Transverse colon (tissue), 4 donors: ENCODE measurements at regions not wholly inside any gene's neighbourhood (a gene's known extent, or its start where the extent isn't known, plus 50 kb on each side); places are given as distances from the start of the nearest gene placed in this dataset.

Source experiments
- DNase-seq: peaks from one replicate; pipeline ENCODE4 v3.0.0-alpha.2; 2019
- H3K27ac ChIP-seq, 4 donors: fragments of 200-600 bp; sonication (generic); 2 replicates each; pipeline ENCODE4 v1.5.1; 2016 to 2018; ENCODE audit warnings: inconsistent platforms in 4 of 4
- H3K27me3 ChIP-seq: fragments of 200-600 bp; sonication (generic); 2 replicates; pipeline ENCODE4 v1.5.1; 2017; ENCODE audit warnings: inconsistent platforms
- H3K36me3 ChIP-seq, 4 donors: fragments of 200-600 bp; sonication (generic); 2 replicates each; pipeline ENCODE4 v1.5.1; 2017 to 2019; ENCODE audit warnings: inconsistent platforms in 4 of 4
- H3K4me1 ChIP-seq, 4 donors: fragments of 200-600 bp; sonication (generic); 2 replicates each; pipeline ENCODE4 v1.5.1; 2017 to 2020; ENCODE audit warnings: inconsistent platforms in 4 of 4
- H3K4me3 ChIP-seq, 4 donors: fragments of 200-600 bp; sonication (generic); 1 replicate in 1 of 4; 2 replicates in 3 of 4; pipeline versions ENCODE4 v1.5.1 to v1.6.1; 2017 to 2019; ENCODE audit warnings: inconsistent platforms in 4 of 4
- H3K9me3 ChIP-seq, 2 donors: fragments of 200-600 bp; sonication (generic); 2 replicates each; pipeline ENCODE4 v1.5.1; 2017 to 2019; ENCODE audit warnings: inconsistent platforms in 2 of 2
- EP300 ChIP-seq: sonication (generic); formaldehyde crosslinking; IDR thresholded peaks from one replicate; pipeline ENCODE4 v1.6.1; 2017; ENCODE audit warnings: antibody characterized with exemption, low read depth
- POLR2A ChIP-seq: fragments of 450-650 bp; IDR thresholded peaks from one replicate; pipeline ENCODE4 v1.6.1; 2016; ENCODE audit warnings: antibody characterized with exemption, mild to moderate bottlenecking, moderate library complexity
- POLR2AphosphoS5 ChIP-seq, 3 donors: sonication (generic); formaldehyde crosslinking; IDR thresholded peaks; one replicate each; pipeline ENCODE4 v1.6.1; 2016; ENCODE audit warnings: antibody characterized with exemption in 3 of 3
- WGBS, 2 donors: methylation state at CpG; one replicate each; pipeline ENCODE4 v1.1.5; 2018; ENCODE audit warnings: low coverage in 1 of 2; 5-methylcytosine and 5-hydroxymethylcytosine counted together
- in situ Hi-C, 4 donors: fragments of 200-750 bp; cut with MboI; loops; one replicate each; pipeline versions ENCODE4 v1.15.0 to v1.15.1; 2017; ENCODE audit warnings: low sequenced_read_pairs in 3 of 4, low pct_ligation_motif_present in 1 of 4, low pct_unique_long_range_greater_than_20kb in 1 of 4
- intact Hi-C: fragments of 100-400 bp; cut with DNase I; formaldehyde crosslinking; loops from one replicate; pipeline ENCODE4 v1.15.1; 2023; ENCODE audit warnings: low total_unique reads
- TF ChIP-seq, protein P1 (sequence below), 5 experiments: fragments of 200-600 bp in 3 of 5; fragments of 450-650 bp in 2 of 5; sonication (generic) in 3 of 5; IDR thresholded peaks; 1 replicate in 2 of 5; 2 replicates in 3 of 5; pipeline ENCODE4 v1.5.1; 2016 to 2017; ENCODE audit warnings: antibody characterized with exemption in 5 of 5, inconsistent platforms in 3 of 5, mild to moderate bottlenecking in 2 of 5, moderate library complexity in 1 of 5

DNA sequence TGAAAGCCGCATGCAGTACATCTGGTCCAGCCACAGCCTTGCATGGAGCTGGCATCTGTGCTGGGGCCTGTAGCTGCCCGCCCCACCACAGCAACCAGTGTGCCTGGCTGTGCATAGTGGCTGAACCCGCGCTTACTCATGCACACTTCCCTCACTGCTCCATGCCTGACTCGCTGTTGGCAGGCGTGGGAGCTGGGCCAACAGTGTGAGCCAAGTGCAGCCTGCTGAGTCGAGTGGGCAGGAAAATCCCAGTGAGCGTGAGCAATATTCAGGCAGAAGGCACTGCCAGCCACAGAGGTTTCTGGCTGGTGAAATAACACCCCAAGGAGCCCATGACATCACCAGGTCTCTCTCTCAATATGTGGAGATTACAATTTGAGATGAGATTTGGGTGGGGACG is 1674.1 kb upstream of the TMEFF2 start:
- no peak overlapping the region for H3K4me3 ChIP-seq
- no peaks in the 10 kb centered on the region for H3K9me3 ChIP-seq
- H3K4me1 ChIP-seq = no peaks in the 10 kb centered on the region
- 88 to 100% methylated on average over 1 to 8 of the region's 9 CpGs for WGBS, 2 donors
- DNase-seq = no peak
- H3K36me3 ChIP-seq = no peaks in the 10 kb centered on the region
- no peak overlapping the region for H3K27ac ChIP-seq
- H3K27me3 ChIP-seq = no peaks in the 10 kb centered on the region
- TF ChIP-seq, protein P1, sequence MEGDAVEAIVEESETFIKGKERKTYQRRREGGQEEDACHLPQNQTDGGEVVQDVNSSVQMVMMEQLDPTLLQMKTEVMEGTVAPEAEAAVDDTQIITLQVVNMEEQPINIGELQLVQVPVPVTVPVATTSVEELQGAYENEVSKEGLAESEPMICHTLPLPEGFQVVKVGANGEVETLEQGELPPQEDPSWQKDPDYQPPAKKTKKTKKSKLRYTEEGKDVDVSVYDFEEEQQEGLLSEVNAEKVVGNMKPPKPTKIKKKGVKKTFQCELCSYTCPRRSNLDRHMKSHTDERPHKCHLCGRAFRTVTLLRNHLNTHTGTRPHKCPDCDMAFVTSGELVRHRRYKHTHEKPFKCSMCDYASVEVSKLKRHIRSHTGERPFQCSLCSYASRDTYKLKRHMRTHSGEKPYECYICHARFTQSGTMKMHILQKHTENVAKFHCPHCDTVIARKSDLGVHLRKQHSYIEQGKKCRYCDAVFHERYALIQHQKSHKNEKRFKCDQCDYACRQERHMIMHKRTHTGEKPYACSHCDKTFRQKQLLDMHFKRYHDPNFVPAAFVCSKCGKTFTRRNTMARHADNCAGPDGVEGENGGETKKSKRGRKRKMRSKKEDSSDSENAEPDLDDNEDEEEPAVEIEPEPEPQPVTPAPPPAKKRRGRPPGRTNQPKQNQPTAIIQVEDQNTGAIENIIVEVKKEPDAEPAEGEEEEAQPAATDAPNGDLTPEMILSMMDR (IDR thresholded peaks at IDR 0.05) = no peak
- TF ChIP-seq POLR2AphosphoS5 (IDR thresholded peaks at IDR 0.05) = no peak
- no peak for TF ChIP-seq EP300
- no peak for TF ChIP-seq POLR2A
- intact Hi-C loops (no loop called here), in situ Hi-C loops (no loop called here)

GRCh38 chr2:193868132-193868531 is 1673.4 kb upstream of the TMEFF2 start:
- no peaks in the 10 kb centered on the region for H3K36me3 ChIP-seq
- intact Hi-C loops (no loop called here), in situ Hi-C loops (no loop called here)
- no peaks in the 10 kb centered on the region for H3K4me1 ChIP-seq
- TF ChIP-seq POLR2AphosphoS5 (IDR thresholded peaks at IDR 0.05) (no peak), POLR2A (no peak), EP300 (no peak)
- TF ChIP-seq, protein P1 (IDR thresholded peaks at IDR 0.05) = no peak
- H3K9me3 ChIP-seq = no peaks in the 10 kb centered on the region
- 81% methylated on average over 5 of the region's 5 CpGs; no CpG with 5 or more reads in 1 of the 2 donors for WGBS, 2 donors
- no peak for DNase-seq
- H3K27me3 ChIP-seq = no peaks in the 10 kb centered on the region
- no peak overlapping the region for H3K27ac ChIP-seq
- H3K4me3 ChIP-seq = no peak overlapping the region

DNA sequence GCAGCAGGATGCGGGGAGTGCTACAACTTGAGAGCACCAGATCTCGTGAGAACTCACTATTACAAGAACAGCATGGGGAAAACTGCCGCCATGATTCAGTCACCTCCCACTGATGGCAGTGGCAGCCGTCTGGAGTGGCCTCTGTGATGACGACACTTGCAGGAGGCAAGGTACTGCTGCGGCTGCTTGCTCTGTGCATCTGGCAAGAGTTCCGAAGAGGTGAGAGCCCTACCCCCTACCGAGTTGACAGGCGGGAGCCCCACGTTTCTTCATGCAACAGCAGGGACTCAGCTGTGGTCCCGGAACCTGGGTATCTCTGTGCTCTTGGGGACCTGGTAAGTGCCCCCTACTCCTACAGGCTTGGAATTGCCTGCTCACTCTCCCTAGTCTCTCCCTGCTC is 1672.7 kb upstream of the TMEFF2 start:
- in situ Hi-C loops = no loop called here
- Histone ChIP-seq H3K9me3 (no peaks in the 10 kb centered on the region), H3K4me1 (no peaks in the 10 kb centered on the region), H3K4me3 (no peak overlapping the region), H3K27me3 (no peaks in the 10 kb centered on the region), H3K36me3 (no peaks in the 10 kb centered on the region), H3K27ac (no peak overlapping the region)
- intact Hi-C loops = no loop called here
- TF ChIP-seq, protein P1 (IDR thresholded peaks at IDR 0.05) = no peak
- TF ChIP-seq EP300 (no peak), POLR2A (no peak), POLR2AphosphoS5 (IDR thresholded peaks at IDR 0.05) (no peak)
- DNase-seq = no peak
- WGBS, 2 donors = 86 to 100% methylated on average over 2 to 11 of the region's 11 CpGs

DNA sequence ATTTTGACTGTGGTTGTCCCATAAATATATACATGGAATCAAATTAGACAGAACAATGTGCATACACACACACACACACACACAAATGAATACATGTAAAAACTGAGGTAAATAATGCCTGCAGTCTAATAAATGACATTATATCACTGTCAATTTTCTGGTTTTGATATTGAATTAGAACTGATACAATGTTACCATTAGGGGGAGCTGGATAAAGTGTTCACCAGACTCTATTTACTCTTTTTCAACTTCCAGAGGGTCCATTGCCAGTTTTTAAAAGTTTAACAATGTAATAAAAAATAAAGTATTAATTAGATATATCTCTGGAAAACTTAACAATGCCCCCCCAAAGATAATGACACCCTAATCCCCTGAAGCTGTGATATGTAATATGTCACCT is 1666.8 kb upstream of the TMEFF2 start:
- Histone ChIP-seq H3K4me1 (no peaks in the 10 kb centered on the region), H3K4me3 (no peak overlapping the region), H3K27ac (no peak overlapping the region), H3K9me3 (no peaks in the 10 kb centered on the region), H3K36me3 (no peaks in the 10 kb centered on the region), H3K27me3 (no peaks in the 10 kb centered on the region)
- intact Hi-C loops = no loop called here
- DNase-seq = no peak
- TF ChIP-seq EP300 = no peak
- TF ChIP-seq, protein P1 (IDR thresholded peaks at IDR 0.05) = no peak
- TF ChIP-seq POLR2A = no peak
- in situ Hi-C loops = no loop called here
